HL-60 (cell line): ENCODE measurements at regions not wholly inside any gene's neighbourhood (a gene's known extent, or its start where the extent isn't known, plus 50 kb on each side); places are given as distances from the start of the nearest gene placed in this dataset.

Source experiments
- POLR2AphosphoS5 ChIP-seq: IDR thresholded peaks from 2 replicates; pipeline ENCODE4 v1.6.1; 2012; ENCODE audit warnings: low read depth
- REST ChIP-seq: IDR thresholded peaks from 2 replicates; pipeline ENCODE4 v1.6.1; 2012; ENCODE audit warnings: low read depth; ENCODE audit not compliant: insufficient replicate concordance
- TF ChIP-seq, protein P1 (sequence below): IDR thresholded peaks from one replicate; pipeline ENCODE4 v1.5.1; 2011; ENCODE audit warnings: low read length, control low read depth, inconsistent platforms; ENCODE audit not compliant: insufficient read depth

GRCh38 chr2:38165698-38166097 lies 89.7 kb upstream of the CYP1B1 start:
- TF ChIP-seq POLR2AphosphoS5 (no peak), REST (no peak)
- TF ChIP-seq, protein P1, sequence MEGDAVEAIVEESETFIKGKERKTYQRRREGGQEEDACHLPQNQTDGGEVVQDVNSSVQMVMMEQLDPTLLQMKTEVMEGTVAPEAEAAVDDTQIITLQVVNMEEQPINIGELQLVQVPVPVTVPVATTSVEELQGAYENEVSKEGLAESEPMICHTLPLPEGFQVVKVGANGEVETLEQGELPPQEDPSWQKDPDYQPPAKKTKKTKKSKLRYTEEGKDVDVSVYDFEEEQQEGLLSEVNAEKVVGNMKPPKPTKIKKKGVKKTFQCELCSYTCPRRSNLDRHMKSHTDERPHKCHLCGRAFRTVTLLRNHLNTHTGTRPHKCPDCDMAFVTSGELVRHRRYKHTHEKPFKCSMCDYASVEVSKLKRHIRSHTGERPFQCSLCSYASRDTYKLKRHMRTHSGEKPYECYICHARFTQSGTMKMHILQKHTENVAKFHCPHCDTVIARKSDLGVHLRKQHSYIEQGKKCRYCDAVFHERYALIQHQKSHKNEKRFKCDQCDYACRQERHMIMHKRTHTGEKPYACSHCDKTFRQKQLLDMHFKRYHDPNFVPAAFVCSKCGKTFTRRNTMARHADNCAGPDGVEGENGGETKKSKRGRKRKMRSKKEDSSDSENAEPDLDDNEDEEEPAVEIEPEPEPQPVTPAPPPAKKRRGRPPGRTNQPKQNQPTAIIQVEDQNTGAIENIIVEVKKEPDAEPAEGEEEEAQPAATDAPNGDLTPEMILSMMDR: no peak
